Panc1 (cell line): ENCODE measurements at regions not wholly inside any gene's neighbourhood (a gene's known extent, or its start where the extent isn't known, plus 50 kb on each side); places are given as distances from the start of the nearest gene placed in this dataset.

Experiments used
- ATAC-seq: fragments of 200-7000 bp; cut with Tn5 transposase; 2 replicates; pipeline ENCODE4 v1.9.1; 2020; ENCODE audit warnings: mild to moderate bottlenecking, moderate library complexity
- BruUV-seq: library from RNA; stranded (reverse); fragments of 400-500 nt; replicated peaks from 2 replicates; lab custom pipeline; 2021; lab: Mats Ljungman, UMichigan
- CTCF ChIA-PET: fragments of 300-600 bp; sonication (Branson Sonifier 250); formaldehyde crosslinking; loops from one replicate; lab custom pipeline; 2022; ENCODE audit warnings: antibody characterized with exemption; lab: Charles Lee
- POLR2A ChIA-PET: fragments of 300-600 bp; sonication (Branson Sonifier 250); formaldehyde crosslinking; loops from one replicate; lab custom pipeline; 2022; ENCODE audit warnings: antibody characterized with exemption; lab: Charles Lee
- DNase-seq: peaks from one replicate; pipeline ENCODE4 v3.0.0-alpha.2; 2010; ENCODE audit warnings: low read depth, low spot score
- H3K27ac ChIP-seq: 2 replicates; pipeline ENCODE4 v1.5.1; 2011; ENCODE audit warnings: mild to moderate bottlenecking, low read length, inconsistent platforms
- H3K27me3 ChIP-seq: fragments of 200-500 bp; sonication (Bioruptor generic); 2 replicates; pipeline ENCODE4 v1.6.0; 2014; ENCODE audit warnings: low read length, inconsistent platforms; ENCODE audit not compliant: control insufficient read depth, insufficient read depth
- H3K36me3 ChIP-seq: fragments of 200-500 bp; sonication (Bioruptor generic); 2 replicates; pipeline ENCODE4 v1.5.1; 2014; ENCODE audit warnings: inconsistent platforms, mild to moderate bottlenecking, low read length, moderate library complexity; ENCODE audit not compliant: control insufficient read depth, insufficient read depth
- H3K4me1 ChIP-seq: 2 replicates; pipeline ENCODE4 v1.5.1; 2011; ENCODE audit warnings: inconsistent platforms, mild to moderate bottlenecking, low read length, moderate library complexity; ENCODE audit not compliant: control insufficient read depth, insufficient read depth
- H3K4me3 ChIP-seq, 2 experiments: 2 replicates each; pipeline ENCODE4 v1.5.1; 2011 to 2012; ENCODE audit warnings: low read depth in 2 of 2, low read length in 2 of 2, mild to moderate bottlenecking in 2 of 2, inconsistent platforms in 1 of 2, moderate library complexity in 1 of 2
- H3K9me3 ChIP-seq: fragments of 200-500 bp; sonication (Bioruptor generic); 2 replicates; pipeline ENCODE4 v1.5.1; 2014; ENCODE audit warnings: low read depth, mild to moderate bottlenecking, inconsistent platforms, low read length, moderate library complexity; ENCODE audit not compliant: control insufficient read depth, insufficient read depth
- CTCF ChIP-seq: fragments of 450-650 bp; IDR thresholded peaks from 2 replicates; pipeline ENCODE4 v1.5.1; 2017; ENCODE audit warnings: mild to moderate bottlenecking
- POLR2AphosphoS5 ChIP-seq: IDR thresholded peaks from 2 replicates; pipeline ENCODE4 v1.6.1; 2012; ENCODE audit warnings: mild to moderate bottlenecking, low read depth, low read length, moderate library complexity
- REST ChIP-seq, 2 experiments: IDR thresholded peaks; 2 replicates each; pipeline ENCODE4 v1.6.1; 2011 to 2012; ENCODE audit warnings: low read depth in 2 of 2, control low read depth in 1 of 2, low read length in 1 of 2, mild to moderate bottlenecking in 1 of 2, moderate library complexity in 1 of 2; ENCODE audit not compliant: insufficient read depth in 1 of 2
- SIN3A ChIP-seq: IDR thresholded peaks from 2 replicates; pipeline ENCODE4 v1.6.1; 2012; ENCODE audit warnings: low read depth, mild to moderate bottlenecking, low read length, moderate library complexity, borderline replicate concordance; ENCODE audit not compliant: insufficient read depth
- TCF7L2 ChIP-seq: IDR thresholded peaks from 2 replicates; pipeline ENCODE4 v1.6.1; 2011; ENCODE audit warnings: mild to moderate bottlenecking, low read depth, low read length, inconsistent platforms
- in situ Hi-C: cut with HindIII; loops from 2 replicates; pipeline ENCODE4 v1.10.0; 2016; ENCODE audit warnings: low sequenced_read_pairs, low pct_unique_long_range_greater_than_20kb
- intact Hi-C: fragments of 100-400 bp; cut with micrococcal nuclease; formaldehyde crosslinking; loops from one replicate; pipeline ENCODE4 v1.10.0; 2022; ENCODE audit not compliant: unreplicated experiment

GRCh38 chr5:51024263-51024662 lies 357.8 kb downstream of the PARP8 start:
- no peak for TF ChIP-seq POLR2AphosphoS5
- Histone ChIP-seq H3K27ac (no peak overlapping the region), H3K36me3 (no peaks in the 10 kb centered on the region), H3K4me1 (no peaks in the 10 kb centered on the region), H3K9me3 (no peaks in the 10 kb centered on the region), H3K27me3 (no peaks in the 10 kb centered on the region), H3K4me3 (no peak overlapping the region)
- CTCF ChIA-PET: no interaction called here
- POLR2A ChIA-PET: no interaction called here
- no TSS peak for BruUV-seq
- intact Hi-C loops (no loop called here), in situ Hi-C loops (no loop called here)
- ATAC-seq: no peak
- DNase-seq: no peak

GRCh38 chr5:51027271-51027670 lies 356.0 kb upstream of the ISL1 start:
- POLR2A ChIA-PET: no interaction called here
- Histone ChIP-seq H3K9me3 (no peaks in the 10 kb centered on the region), H3K27me3 (no peaks in the 10 kb centered on the region), H3K4me1 (no peaks in the 10 kb centered on the region), H3K27ac (no peak overlapping the region), H3K4me3 (no peak overlapping the region), H3K36me3 (no peaks in the 10 kb centered on the region)
- TF ChIP-seq TCF7L2 (no peak), CTCF (no peak), SIN3A (no peak), POLR2AphosphoS5 (no peak), REST (IDR thresholded peaks at IDR 0.05; ENCODE audit: insufficient read depth in 1 of 2, low read depth in 2 of 2, low read length in 1 of 2) (no peak)
- intact Hi-C loops (no loop called here), in situ Hi-C loops (no loop called here)
- CTCF ChIA-PET: no interaction called here
- no peak for DNase-seq
- no peak for ATAC-seq
- no TSS peak for BruUV-seq

- Histone ChIP-seq H3K27ac (no peak overlapping the region), H3K27me3 (no peaks in the 10 kb centered on the region), H3K9me3 (no peaks in the 10 kb centered on the region), H3K4me1 (no peaks in the 10 kb centered on the region), H3K36me3 (no peaks in the 10 kb centered on the region), H3K4me3 (no peak overlapping the region)
- no TSS peak for BruUV-seq
- POLR2A ChIA-PET: no interaction called here
- CTCF ChIA-PET: no interaction called here
- intact Hi-C loops: no loop called here
- DNase-seq (no peak), ATAC-seq (no peak)
- no peak for TF ChIP-seq SIN3A
- TF ChIP-seq TCF7L2: no peak
- TF ChIP-seq REST (IDR thresholded peaks at IDR 0.05; ENCODE audit: insufficient read depth in 1 of 2, low read depth in 2 of 2, low read length in 1 of 2): no peak
- no peak for TF ChIP-seq CTCF
- in situ Hi-C loops: no loop called here
Measured at GRCh38 chr5:51028394-51028793, 354.9 kb upstream of the ISL1 start.
